M059J (cell line): ENCODE measurements at regions not wholly inside any gene's neighbourhood (a gene's known extent, or its start where the extent isn't known, plus 50 kb on each side); places are given as distances from the start of the nearest gene placed in this dataset.

Experiments
- DNase-seq: peaks from one replicate; pipeline ENCODE4 v3.0.0-alpha.2; 2012; ENCODE audit warnings: low read depth

GRCh38 chr6:126905917-126906316, 212.6 kb upstream of the RSPO3 start:
- DNase-seq, result no peak

- DNase-seq, result no peak
Measured at GRCh38 chr6:126907312-126907711, 211.2 kb upstream of the RSPO3 start.

- no peak for DNase-seq
Measured at GRCh38 chr6:126907996-126908395, 210.5 kb upstream of the RSPO3 start.

GRCh38 chr6:126909493-126909892, 209.0 kb upstream of the RSPO3 start:
- no peak for DNase-seq

GRCh38 chr6:126913651-126914050, 204.8 kb upstream of the RSPO3 start:
- no peak for DNase-seq

- no peak for DNase-seq
Measured at GRCh38 chr6:126914172-126914571, 204.3 kb upstream of the RSPO3 start.

GRCh38 chr6:126914801-126915200, 203.7 kb upstream of the RSPO3 start:
- DNase-seq, result no peak

GRCh38 chr6:126919947-126920346, 198.5 kb upstream of the RSPO3 start:
- peak; percentile 86 for DNase-seq

GRCh38 chr6:126923807-126924206, 194.7 kb upstream of the RSPO3 start:
- peak; percentile 8 for DNase-seq

- DNase-seq, result no peak
Measured at GRCh38 chr6:126926926-126927325, 191.5 kb upstream of the RSPO3 start.

- no peak for DNase-seq
Measured at GRCh38 chr6:126927841-126928240, 190.6 kb upstream of the RSPO3 start.

- DNase-seq, result no peak
Measured at GRCh38 chr6:126937426-126937825, 181.0 kb upstream of the RSPO3 start.

- no peak for DNase-seq
Measured at GRCh38 chr6:126939784-126940183, 178.7 kb upstream of the RSPO3 start.

- no peak for DNase-seq
Measured at GRCh38 chr6:126941751-126942150, 176.7 kb upstream of the RSPO3 start.

GRCh38 chr6:126944512-126944911, 174.0 kb upstream of the RSPO3 start:
- DNase-seq, result no peak

- no peak for DNase-seq
Measured at GRCh38 chr6:126945150-126945685, 173.3 kb upstream of the RSPO3 start.

- DNase-seq, result no peak
Measured at GRCh38 chr6:126945812-126946360, 172.6 kb upstream of the RSPO3 start.

GRCh38 chr6:126947070-126947469, 171.4 kb upstream of the RSPO3 start:
- DNase-seq, result peak; percentile 37

- DNase-seq, result no peak
Measured at GRCh38 chr6:126949786-126950185, 168.7 kb upstream of the RSPO3 start.

GRCh38 chr6:126955621-126956020, 162.8 kb upstream of the RSPO3 start:
- no peak for DNase-seq

GRCh38 chr6:126957721-126958120, 160.8 kb upstream of the RSPO3 start:
- DNase-seq, result no peak

GRCh38 chr6:126959765-126960164, 158.7 kb upstream of the RSPO3 start:
- DNase-seq, result peak; percentile 9

GRCh38 chr6:126963077-126963809, 155.2 kb upstream of the RSPO3 start:
- DNase-seq, result no peak
